GM23338 (cell line): ENCODE measurements at regions not wholly inside any gene's neighbourhood (a gene's known extent, or its start where the extent isn't known, plus 50 kb on each side); places are given as distances from the start of the nearest gene placed in this dataset.

Experiments used
- ATAC-seq: fragments of 200-7000 bp; cut with Tn5 transposase; 3 replicates; pipeline ENCODE4 v1.9.1; 2020
- DNase-seq: peaks from one replicate; pipeline ENCODE4 v3.0.0-alpha.2; 2015; ENCODE audit warnings: low spot score
- H2AFZ ChIP-seq: fragments of 200-600 bp; sonication (generic); 2 replicates; pipeline ENCODE4 v1.8.0; 2016; ENCODE audit warnings: antibody characterized with exemption, mild to moderate bottlenecking, moderate library complexity
- H3F3A ChIP-seq: fragments of 200-600 bp; sonication (generic); replicated peaks from 2 replicates; pipeline ENCODE4 v1.8.0; 2017; ENCODE audit warnings: antibody characterized with exemption, mixed run types, low read depth
- H3K27ac ChIP-seq: fragments of 200-600 bp; sonication (generic); 2 replicates; pipeline ENCODE4 v1.6.1; 2016; ENCODE audit warnings: low read depth
- H3K27me3 ChIP-seq: fragments of 200-600 bp; sonication (generic); 2 replicates; pipeline ENCODE4 v1.8.0; 2016; ENCODE audit warnings: mild to moderate bottlenecking, mixed run types, moderate library complexity; ENCODE audit not compliant: insufficient read depth
- H3K36me3 ChIP-seq: fragments of 200-600 bp; sonication (generic); 2 replicates; pipeline ENCODE4 v1.8.0; 2016; ENCODE audit warnings: mild to moderate bottlenecking; ENCODE audit not compliant: insufficient read depth
- H3K4me1 ChIP-seq: fragments of 200-600 bp; sonication (generic); 2 replicates; pipeline ENCODE4 v1.8.0; 2016; ENCODE audit warnings: mild to moderate bottlenecking, moderate library complexity; ENCODE audit not compliant: insufficient read depth
- H3K4me2 ChIP-seq: fragments of 200-600 bp; sonication (generic); 2 replicates; pipeline ENCODE4 v1.7.1; 2017; ENCODE audit warnings: mixed run types
- H3K4me3 ChIP-seq: fragments of 200-600 bp; sonication (generic); 2 replicates; pipeline ENCODE4 v1.6.1; 2016; ENCODE audit warnings: mixed run types
- H3K79me2 ChIP-seq: fragments of 200-600 bp; sonication (generic); replicated peaks from 2 replicates; pipeline ENCODE4 v1.8.0; 2017; ENCODE audit warnings: mild to moderate bottlenecking; ENCODE audit not compliant: insufficient read depth
- H3K9me2 ChIP-seq: fragments of 200-600 bp; sonication (generic); 2 replicates; pipeline ENCODE4 v1.8.0; 2017; ENCODE audit not compliant: insufficient read depth
- H4K20me1 ChIP-seq: fragments of 200-600 bp; sonication (generic); replicated peaks from 2 replicates; pipeline ENCODE4 v1.8.0; 2017; ENCODE audit warnings: mild to moderate bottlenecking; ENCODE audit not compliant: insufficient read depth
- H3K27ac Mint-ChIP-seq: 2 replicates; pipeline ENCODE4 v1.8.0; 2020; ENCODE audit warnings: inconsistent platforms, mild to moderate bottlenecking, moderate library complexity, mixed read lengths
- H3K27me3 Mint-ChIP-seq: 3 replicates; pipeline ENCODE4 v1.8.0; 2022; ENCODE audit warnings: low read depth, mild to moderate bottlenecking, moderate library complexity, mixed read lengths, inconsistent platforms; ENCODE audit not compliant: insufficient read depth, poor library complexity
- H3K36me3 Mint-ChIP-seq: 3 replicates; pipeline ENCODE4 v1.8.0; 2021; ENCODE audit warnings: low read depth, mild to moderate bottlenecking, inconsistent platforms, moderate library complexity, mixed read lengths
- H3K4me1 Mint-ChIP-seq: 3 replicates; pipeline ENCODE4 v1.8.0; 2020; ENCODE audit warnings: mild to moderate bottlenecking, inconsistent platforms, mixed read lengths
- H3K4me3 Mint-ChIP-seq: 3 replicates; pipeline ENCODE4 v1.8.0; 2021; ENCODE audit warnings: moderate library complexity, mild to moderate bottlenecking, inconsistent platforms, mixed read lengths
- H3K9me3 Mint-ChIP-seq: 3 replicates; pipeline ENCODE4 v1.8.0; 2020; ENCODE audit warnings: moderate library complexity, mild to moderate bottlenecking, inconsistent platforms, mixed read lengths
- CREB1 ChIP-seq: fragments of 250-450 bp; sonication (Bioruptor Pico); IDR thresholded peaks from 2 replicates; pipeline ENCODE4 v1.5.0; 2020; ENCODE audit warnings: low read depth, mild to moderate bottlenecking, moderate library complexity
- EZH2 ChIP-seq: fragments of 200-600 bp; sonication (generic); IDR thresholded peaks from one replicate; pipeline ENCODE4 v1.8.0; 2017; ENCODE audit warnings: antibody characterized with exemption, mild to moderate bottlenecking, low read depth; ENCODE audit not compliant: unreplicated experiment
- EZH2phosphoT487 ChIP-seq: fragments of 200-600 bp; sonication (generic); IDR thresholded peaks from one replicate; pipeline ENCODE4 v1.8.1; 2018; ENCODE audit warnings: antibody characterized with exemption; ENCODE audit not compliant: unreplicated experiment
- JUNB ChIP-seq: IDR thresholded peaks from one replicate; pipeline ENCODE4 v1.6.1; 2016; ENCODE audit warnings: antibody characterized with exemption; ENCODE audit not compliant: unreplicated experiment
- POLR2AphosphoS5 ChIP-seq: IDR thresholded peaks from 2 replicates; pipeline ENCODE4 v1.6.1; 2016; ENCODE audit warnings: antibody characterized with exemption, low read depth
- ZNF114 ChIP-seq: fragments of 250-450 bp; sonication (Bioruptor Pico); IDR thresholded peaks from 2 replicates; pipeline ENCODE4 v1.5.0; 2020; ENCODE audit warnings: mild to moderate bottlenecking, moderate library complexity
- TF ChIP-seq, protein P1 (sequence below): fragments of 250-450 bp; sonication (Bioruptor Pico); IDR thresholded peaks from 2 replicates; pipeline ENCODE4 v1.5.0; 2020; ENCODE audit warnings: mild to moderate bottlenecking, moderate library complexity

DNA sequence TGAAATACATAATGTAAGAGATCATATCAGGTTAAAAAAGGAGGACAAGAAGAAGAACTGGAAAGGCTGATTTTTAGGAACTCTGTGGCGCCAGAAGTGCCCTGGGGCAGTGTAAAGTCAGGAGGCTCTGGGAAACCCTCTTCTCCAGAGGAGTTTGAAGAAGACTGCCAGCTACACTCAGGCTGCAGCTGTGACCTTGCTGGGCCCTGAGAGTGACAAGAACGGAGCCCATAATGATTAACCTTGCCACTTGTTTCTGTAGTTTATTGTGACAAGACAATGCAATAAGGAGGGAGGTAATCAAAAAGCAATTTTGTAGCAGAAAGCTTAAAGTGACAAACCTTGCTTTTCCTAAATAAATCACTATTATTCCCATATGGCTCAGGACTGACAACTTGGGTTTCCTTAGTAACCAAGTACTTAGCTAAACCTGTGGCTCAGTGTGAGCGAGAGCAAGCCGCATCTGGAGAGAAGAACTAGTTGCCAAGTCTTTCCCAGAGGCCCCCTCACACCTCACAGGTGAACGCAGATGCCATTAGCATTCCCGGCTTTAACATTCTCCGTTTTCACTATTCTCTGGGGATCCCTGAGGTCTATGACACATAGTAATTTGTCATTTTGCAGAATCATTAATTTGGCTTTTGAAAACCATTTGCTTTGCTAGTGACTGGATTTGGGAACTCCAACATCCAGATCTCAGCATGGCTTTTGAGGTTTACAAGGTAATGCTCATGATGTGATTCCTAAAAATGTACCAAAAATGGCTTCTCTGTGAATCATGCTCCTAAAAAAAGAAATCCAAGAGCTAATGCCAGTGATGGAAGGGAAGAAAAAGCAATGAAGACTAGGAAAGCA, 115.9 kb downstream of the OMA1 start:
- no peaks in the 10 kb centered on the region for H3K36me3 ChIP-seq
- no peaks in the 10 kb centered on the region for H3K36me3 Mint-ChIP-seq
- DNase-seq (no peak), ATAC-seq (no peak)
- peaks cover 3% of the 10 kb centered on the region for H3K27me3 Mint-ChIP-seq
- no peak overlapping the region for H3K4me3 Mint-ChIP-seq
- H3F3A ChIP-seq, result no peaks in the 10 kb centered on the region
- H3K4me1 Mint-ChIP-seq, result no peaks in the 10 kb centered on the region; the same call in 2 of the 3 replicates
- H3K27ac Mint-ChIP-seq, result no peak overlapping the region
- H3K9me3 Mint-ChIP-seq, result no peaks in the 10 kb centered on the region
- TF ChIP-seq JUNB (no peak), EZH2 (no peak), POLR2AphosphoS5 (no peak), EZH2phosphoT487 (no peak), ZNF114 (CRISPR knock-in tag) (no peak), CREB1 (CRISPR knock-in tag) (no peak)
- TF ChIP-seq, protein P1, sequence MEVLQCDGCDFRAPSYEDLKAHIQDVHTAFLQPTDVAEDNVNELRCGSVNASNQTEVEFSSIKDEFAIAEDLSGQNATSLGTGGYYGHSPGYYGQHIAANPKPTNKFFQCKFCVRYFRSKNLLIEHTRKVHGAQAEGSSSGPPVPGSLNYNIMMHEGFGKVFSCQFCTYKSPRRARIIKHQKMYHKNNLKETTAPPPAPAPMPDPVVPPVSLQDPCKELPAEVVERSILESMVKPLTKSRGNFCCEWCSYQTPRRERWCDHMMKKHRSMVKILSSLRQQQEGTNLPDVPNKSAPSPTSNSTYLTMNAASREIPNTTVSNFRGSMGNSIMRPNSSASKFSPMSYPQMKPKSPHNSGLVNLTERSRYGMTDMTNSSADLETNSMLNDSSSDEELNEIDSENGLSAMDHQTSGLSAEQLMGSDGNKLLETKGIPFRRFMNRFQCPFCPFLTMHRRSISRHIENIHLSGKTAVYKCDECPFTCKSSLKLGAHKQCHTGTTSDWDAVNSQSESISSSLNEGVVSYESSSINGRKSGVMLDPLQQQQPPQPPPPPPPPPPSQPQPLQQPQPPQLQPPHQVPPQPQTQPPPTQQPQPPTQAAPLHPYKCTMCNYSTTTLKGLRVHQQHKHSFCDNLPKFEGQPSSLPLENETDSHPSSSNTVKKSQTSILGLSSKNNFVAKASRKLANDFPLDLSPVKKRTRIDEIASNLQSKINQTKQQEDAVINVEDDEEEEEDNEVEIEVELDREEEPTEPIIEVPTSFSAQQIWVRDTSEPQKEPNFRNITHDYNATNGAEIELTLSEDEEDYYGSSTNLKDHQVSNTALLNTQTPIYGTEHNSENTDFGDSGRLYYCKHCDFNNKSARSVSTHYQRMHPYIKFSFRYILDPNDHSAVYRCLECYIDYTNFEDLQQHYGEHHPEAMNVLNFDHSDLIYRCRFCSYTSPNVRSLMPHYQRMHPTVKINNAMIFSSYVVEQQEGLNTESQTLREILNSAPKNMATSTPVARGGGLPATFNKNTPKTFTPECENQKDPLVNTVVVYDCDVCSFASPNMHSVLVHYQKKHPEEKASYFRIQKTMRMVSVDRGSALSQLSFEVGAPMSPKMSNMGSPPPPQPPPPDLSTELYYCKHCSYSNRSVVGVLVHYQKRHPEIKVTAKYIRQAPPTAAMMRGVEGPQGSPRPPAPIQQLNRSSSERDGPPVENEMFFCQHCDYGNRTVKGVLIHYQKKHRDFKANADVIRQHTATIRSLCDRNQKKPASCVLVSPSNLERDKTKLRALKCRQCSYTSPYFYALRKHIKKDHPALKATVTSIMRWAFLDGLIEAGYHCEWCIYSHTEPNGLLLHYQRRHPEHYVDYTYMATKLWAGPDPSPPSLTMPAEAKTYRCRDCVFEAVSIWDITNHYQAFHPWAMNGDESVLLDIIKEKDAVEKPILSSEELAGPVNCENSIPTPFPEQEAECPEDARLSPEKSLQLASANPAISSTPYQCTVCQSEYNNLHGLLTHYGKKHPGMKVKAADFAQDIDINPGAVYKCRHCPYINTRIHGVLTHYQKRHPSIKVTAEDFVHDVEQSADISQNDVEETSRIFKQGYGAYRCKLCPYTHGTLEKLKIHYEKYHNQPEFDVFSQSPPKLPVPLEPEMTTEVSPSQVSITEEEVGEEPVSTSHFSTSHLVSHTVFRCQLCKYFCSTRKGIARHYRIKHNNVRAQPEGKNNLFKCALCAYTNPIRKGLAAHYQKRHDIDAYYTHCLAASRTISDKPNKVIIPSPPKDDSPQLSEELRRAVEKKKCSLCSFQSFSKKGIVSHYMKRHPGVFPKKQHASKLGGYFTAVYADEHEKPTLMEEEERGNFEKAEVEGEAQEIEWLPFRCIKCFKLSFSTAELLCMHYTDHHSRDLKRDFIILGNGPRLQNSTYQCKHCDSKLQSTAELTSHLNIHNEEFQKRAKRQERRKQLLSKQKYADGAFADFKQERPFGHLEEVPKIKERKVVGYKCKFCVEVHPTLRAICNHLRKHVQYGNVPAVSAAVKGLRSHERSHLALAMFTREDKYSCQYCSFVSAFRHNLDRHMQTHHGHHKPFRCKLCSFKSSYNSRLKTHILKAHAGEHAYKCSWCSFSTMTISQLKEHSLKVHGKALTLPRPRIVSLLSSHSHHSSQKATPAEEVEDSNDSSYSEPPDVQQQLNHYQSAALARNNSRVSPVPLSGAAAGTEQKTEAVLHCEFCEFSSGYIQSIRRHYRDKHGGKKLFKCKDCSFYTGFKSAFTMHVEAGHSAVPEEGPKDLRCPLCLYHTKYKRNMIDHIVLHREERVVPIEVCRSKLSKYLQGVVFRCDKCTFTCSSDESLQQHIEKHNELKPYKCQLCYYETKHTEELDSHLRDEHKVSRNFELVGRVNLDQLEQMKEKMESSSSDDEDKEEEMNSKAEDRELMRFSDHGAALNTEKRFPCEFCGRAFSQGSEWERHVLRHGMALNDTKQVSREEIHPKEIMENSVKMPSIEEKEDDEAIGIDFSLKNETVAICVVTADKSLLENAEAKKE, result no peak
- no peak overlapping the region for H3K4me3 ChIP-seq
- 0 out of 2 replicates have a peak, but pooled peaks cover 3% of the 10 kb centered on the region for H3K9me2 ChIP-seq
- peaks cover 13% of the 10 kb centered on the region; the same call in 1 of the 2 replicates for H3K4me1 ChIP-seq
- H4K20me1 ChIP-seq, result no peaks in the 10 kb centered on the region
- no peak overlapping the region for H2AFZ ChIP-seq
- no peak overlapping the region for H3K27ac ChIP-seq
- H3K79me2 ChIP-seq, result no peaks in the 10 kb centered on the region
- no peak overlapping the region for H3K4me2 ChIP-seq
- H3K27me3 ChIP-seq, result no peaks in the 10 kb centered on the region
